PC-9 (cell line): ENCODE measurements at regions not wholly inside any gene's neighbourhood (a gene's known extent, or its start where the extent isn't known, plus 50 kb on each side); places are given as distances from the start of the nearest gene placed in this dataset.

Experiments
- BruUV-seq: library from RNA; stranded (reverse); fragments of 400-500 nt; replicated peaks from 2 replicates; lab custom pipeline; 2021; lab: Mats Ljungman, UMichigan
- CTCF ChIA-PET: fragments of 300-600 bp; sonication (Branson Sonifier 250); formaldehyde crosslinking; loops from one replicate; lab custom pipeline; 2022; ENCODE audit warnings: antibody characterized with exemption; lab: Charles Lee
- POLR2A ChIA-PET: fragments of 300-600 bp; sonication (Branson Sonifier 250); formaldehyde crosslinking; loops from one replicate; lab custom pipeline; 2022; ENCODE audit warnings: antibody characterized with exemption; ENCODE audit not compliant: unreplicated experiment; lab: Charles Lee
- DNase-seq, 2 experiments: peaks; one replicate each; pipeline versions ENCODE4 v3.0.0 to v3.0.0-alpha.2; 2015 to 2022; ENCODE audit warnings: mixed read lengths in 1 of 2
- H2AFZ ChIP-seq: fragments of 200-600 bp; sonication (generic); 2 replicates; pipeline ENCODE4 v1.8.1; 2017; ENCODE audit warnings: antibody characterized with exemption
- H3F3A ChIP-seq: fragments of 200-600 bp; sonication (generic); 2 replicates; pipeline ENCODE4 v1.8.1; 2017; ENCODE audit warnings: antibody characterized with exemption, mild to moderate bottlenecking, low read depth; ENCODE audit not compliant: insufficient read depth
- H3K27ac ChIP-seq: fragments of 200-600 bp; sonication (generic); 2 replicates; pipeline ENCODE4 v1.6.1; 2016; ENCODE audit warnings: mixed run types
- H3K27me3 ChIP-seq: fragments of 200-600 bp; sonication (generic); 2 replicates; pipeline ENCODE4 v1.6.1; 2016; ENCODE audit warnings: low read depth, mixed run types; ENCODE audit not compliant: insufficient read depth
- H3K36me3 ChIP-seq: fragments of 200-600 bp; sonication (generic); 2 replicates; pipeline ENCODE4 v1.6.1; 2016; ENCODE audit warnings: low read depth, mixed run types
- H3K4me1 ChIP-seq: fragments of 200-600 bp; sonication (generic); replicated peaks from 2 replicates; pipeline ENCODE4 v1.6.1; 2016; ENCODE audit warnings: mixed run types; ENCODE audit not compliant: insufficient read depth
- H3K4me2 ChIP-seq: fragments of 200-600 bp; sonication (generic); 2 replicates; pipeline ENCODE4 v1.6.1; 2017; ENCODE audit warnings: mixed run types
- H3K4me3 ChIP-seq: fragments of 200-600 bp; sonication (generic); 2 replicates; pipeline ENCODE4 v1.6.1; 2016; ENCODE audit warnings: mixed run types
- H3K79me2 ChIP-seq: fragments of 200-600 bp; sonication (generic); 2 replicates; pipeline ENCODE4 v1.6.1; 2017; ENCODE audit warnings: low read depth, mixed run types
- H3K9me2 ChIP-seq: fragments of 200-600 bp; sonication (generic); 2 replicates; pipeline ENCODE4 v1.8.1; 2017; ENCODE audit warnings: mild to moderate bottlenecking; ENCODE audit not compliant: insufficient read depth
- H3K9me3 ChIP-seq: fragments of 200-600 bp; sonication (generic); 2 replicates; pipeline ENCODE4 v1.8.1; 2016; ENCODE audit warnings: low read depth; ENCODE audit not compliant: insufficient read depth
- H4K20me1 ChIP-seq: fragments of 200-600 bp; sonication (generic); 2 replicates; pipeline ENCODE4 v1.8.1; 2017; ENCODE audit not compliant: insufficient read depth
- EZH2 ChIP-seq: fragments of 200-600 bp; sonication (generic); IDR thresholded peaks from 2 replicates; pipeline ENCODE4 v1.8.0; 2017; ENCODE audit warnings: antibody characterized with exemption, low read depth
- intact Hi-C: fragments of 100-400 bp; cut with micrococcal nuclease; formaldehyde crosslinking; loops from one replicate; pipeline ENCODE4 v1.10.0; 2022; ENCODE audit not compliant: unreplicated experiment
- TF ChIP-seq, protein P1 (sequence below): fragments of 200-600 bp; sonication (generic); conservative IDR thresholded peaks from 2 replicates; pipeline ENCODE4 v1.6.1; 2017; ENCODE audit warnings: mixed run types, antibody characterized with exemption, mild to moderate bottlenecking, moderate library complexity

DNA sequence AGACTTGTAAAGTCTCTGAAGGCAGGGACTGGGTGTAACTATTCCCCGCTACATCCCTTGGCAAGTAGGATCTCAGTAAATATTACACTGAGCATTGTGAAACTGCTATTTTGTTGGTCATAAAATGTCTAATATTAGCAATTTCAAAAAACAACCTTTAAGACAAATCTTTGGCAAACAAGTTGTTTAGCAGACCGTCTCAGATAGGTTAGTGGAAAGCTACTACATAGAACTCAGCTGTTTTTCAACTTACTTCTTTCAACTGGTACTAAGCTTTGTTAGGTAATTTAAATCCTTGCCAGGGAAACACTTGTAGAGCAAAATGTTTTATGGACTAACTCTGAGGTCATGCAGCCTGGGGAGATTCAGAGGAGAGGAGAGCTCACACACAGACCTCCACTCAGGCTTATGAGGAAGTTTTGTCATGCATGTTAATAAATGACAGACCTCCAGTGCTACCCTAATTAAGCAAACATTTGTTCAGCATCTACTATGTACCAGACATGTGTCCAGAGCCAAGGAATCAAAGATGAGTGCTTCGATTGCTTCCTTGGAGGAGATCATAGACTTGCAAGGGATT, 61.6 kb upstream of the STAC start:
- no peak overlapping the region for H3K4me3 ChIP-seq
- no peaks in the 10 kb centered on the region for H3K27me3 ChIP-seq
- ChIA-PET POLR2A (no interaction called here), CTCF (no interaction called here)
- DNase-seq, result no peak
- no peaks in the 10 kb centered on the region for H3K9me3 ChIP-seq
- no peak overlapping the region for H2AFZ ChIP-seq
- H3F3A ChIP-seq, result no peaks in the 10 kb centered on the region
- no peaks in the 10 kb centered on the region for H3K9me2 ChIP-seq
- no peaks in the 10 kb centered on the region for H4K20me1 ChIP-seq
- H3K36me3 ChIP-seq, result no peaks in the 10 kb centered on the region
- no peaks in the 10 kb centered on the region for H3K79me2 ChIP-seq
- H3K4me2 ChIP-seq, result no peak overlapping the region
- intact Hi-C loops, result no loop called here
- no peak overlapping the region for H3K27ac ChIP-seq
- TF ChIP-seq, protein P1, sequence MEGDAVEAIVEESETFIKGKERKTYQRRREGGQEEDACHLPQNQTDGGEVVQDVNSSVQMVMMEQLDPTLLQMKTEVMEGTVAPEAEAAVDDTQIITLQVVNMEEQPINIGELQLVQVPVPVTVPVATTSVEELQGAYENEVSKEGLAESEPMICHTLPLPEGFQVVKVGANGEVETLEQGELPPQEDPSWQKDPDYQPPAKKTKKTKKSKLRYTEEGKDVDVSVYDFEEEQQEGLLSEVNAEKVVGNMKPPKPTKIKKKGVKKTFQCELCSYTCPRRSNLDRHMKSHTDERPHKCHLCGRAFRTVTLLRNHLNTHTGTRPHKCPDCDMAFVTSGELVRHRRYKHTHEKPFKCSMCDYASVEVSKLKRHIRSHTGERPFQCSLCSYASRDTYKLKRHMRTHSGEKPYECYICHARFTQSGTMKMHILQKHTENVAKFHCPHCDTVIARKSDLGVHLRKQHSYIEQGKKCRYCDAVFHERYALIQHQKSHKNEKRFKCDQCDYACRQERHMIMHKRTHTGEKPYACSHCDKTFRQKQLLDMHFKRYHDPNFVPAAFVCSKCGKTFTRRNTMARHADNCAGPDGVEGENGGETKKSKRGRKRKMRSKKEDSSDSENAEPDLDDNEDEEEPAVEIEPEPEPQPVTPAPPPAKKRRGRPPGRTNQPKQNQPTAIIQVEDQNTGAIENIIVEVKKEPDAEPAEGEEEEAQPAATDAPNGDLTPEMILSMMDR, result no peak
- TF ChIP-seq EZH2, result no peak
- no TSS peak for BruUV-seq
- no peaks in the 10 kb centered on the region for H3K4me1 ChIP-seq

DNA sequence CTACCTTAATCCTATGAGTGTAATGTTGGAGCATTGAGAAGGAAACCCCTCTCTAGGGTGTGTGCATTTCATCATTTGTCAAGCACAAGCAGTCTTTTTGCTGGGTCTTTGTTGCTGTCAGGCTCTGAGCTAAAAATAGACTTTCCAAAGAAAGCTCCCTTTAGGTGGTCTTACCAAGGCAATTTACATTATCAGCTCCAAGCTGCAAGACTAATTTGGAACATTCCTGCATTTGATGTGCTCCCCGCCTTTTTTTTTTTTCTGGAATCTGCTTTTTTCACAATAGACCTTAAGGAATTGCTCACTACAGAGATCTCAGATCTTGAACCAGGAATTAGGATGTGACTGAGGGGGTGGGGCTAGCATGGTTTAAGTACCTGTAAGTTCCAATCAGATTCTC, 60.6 kb upstream of the STAC start:
- ChIA-PET CTCF (no interaction called here), POLR2A (no interaction called here)
- no peak overlapping the region for H3K4me3 ChIP-seq
- H3K9me2 ChIP-seq, result no peaks in the 10 kb centered on the region
- no peak overlapping the region for H3K27ac ChIP-seq
- H3K27me3 ChIP-seq, result no peaks in the 10 kb centered on the region
- no peak overlapping the region for H3K4me2 ChIP-seq
- DNase-seq, result no peak
- H3K4me1 ChIP-seq, result no peaks in the 10 kb centered on the region
- TF ChIP-seq, protein P1, result no peak
- no peak for TF ChIP-seq EZH2
- H3F3A ChIP-seq, result no peaks in the 10 kb centered on the region
- H2AFZ ChIP-seq, result no peak overlapping the region
- intact Hi-C loops, result no loop called here
- BruUV-seq, result no TSS peak
- no peaks in the 10 kb centered on the region for H3K36me3 ChIP-seq
- no peaks in the 10 kb centered on the region for H4K20me1 ChIP-seq
- H3K79me2 ChIP-seq, result no peaks in the 10 kb centered on the region
- no peaks in the 10 kb centered on the region for H3K9me3 ChIP-seq
